HUES64 (cell line): ENCODE measurements at regions not wholly inside any gene's neighbourhood (a gene's known extent, or its start where the extent isn't known, plus 50 kb on each side); places are given as distances from the start of the nearest gene placed in this dataset.

Experiments used
- H3K27ac ChIP-seq: 2 replicates; pipeline ENCODE4 v1.7.0; 2013; ENCODE audit warnings: low read depth, low read length, inconsistent platforms
- H3K27me3 ChIP-seq: 2 replicates; pipeline ENCODE4 v1.6.1; 2013; ENCODE audit warnings: mild to moderate bottlenecking, low read length; ENCODE audit not compliant: insufficient read depth
- H3K36me3 ChIP-seq: 2 replicates; pipeline ENCODE4 v1.6.1; 2013; ENCODE audit warnings: mild to moderate bottlenecking, low read length; ENCODE audit not compliant: insufficient read depth
- H3K4me1 ChIP-seq: 2 replicates; pipeline ENCODE4 v1.6.1; 2013; ENCODE audit warnings: mild to moderate bottlenecking, low read length, moderate library complexity; ENCODE audit not compliant: insufficient read depth
- H3K4me3 ChIP-seq: 2 replicates; pipeline ENCODE4 v1.5.1; 2013; ENCODE audit warnings: mild to moderate bottlenecking, low read length, moderate library complexity
- H3K9ac ChIP-seq: 2 replicates; pipeline ENCODE4 v1.6.1; 2013; ENCODE audit warnings: mild to moderate bottlenecking, low read depth, low read length
- H3K9me3 ChIP-seq: 2 replicates; pipeline ENCODE4 v1.6.1; 2013; ENCODE audit warnings: low read depth, low read length; ENCODE audit not compliant: insufficient read depth
- WGBS: fragments of 150-250, 120-280 bp; methylation state at CpG from one replicate; pipeline ENCODE4 v1.1.7; 2013; ENCODE audit warnings: missing lambda C conversion rate; 5-methylcytosine and 5-hydroxymethylcytosine counted together

DNA sequence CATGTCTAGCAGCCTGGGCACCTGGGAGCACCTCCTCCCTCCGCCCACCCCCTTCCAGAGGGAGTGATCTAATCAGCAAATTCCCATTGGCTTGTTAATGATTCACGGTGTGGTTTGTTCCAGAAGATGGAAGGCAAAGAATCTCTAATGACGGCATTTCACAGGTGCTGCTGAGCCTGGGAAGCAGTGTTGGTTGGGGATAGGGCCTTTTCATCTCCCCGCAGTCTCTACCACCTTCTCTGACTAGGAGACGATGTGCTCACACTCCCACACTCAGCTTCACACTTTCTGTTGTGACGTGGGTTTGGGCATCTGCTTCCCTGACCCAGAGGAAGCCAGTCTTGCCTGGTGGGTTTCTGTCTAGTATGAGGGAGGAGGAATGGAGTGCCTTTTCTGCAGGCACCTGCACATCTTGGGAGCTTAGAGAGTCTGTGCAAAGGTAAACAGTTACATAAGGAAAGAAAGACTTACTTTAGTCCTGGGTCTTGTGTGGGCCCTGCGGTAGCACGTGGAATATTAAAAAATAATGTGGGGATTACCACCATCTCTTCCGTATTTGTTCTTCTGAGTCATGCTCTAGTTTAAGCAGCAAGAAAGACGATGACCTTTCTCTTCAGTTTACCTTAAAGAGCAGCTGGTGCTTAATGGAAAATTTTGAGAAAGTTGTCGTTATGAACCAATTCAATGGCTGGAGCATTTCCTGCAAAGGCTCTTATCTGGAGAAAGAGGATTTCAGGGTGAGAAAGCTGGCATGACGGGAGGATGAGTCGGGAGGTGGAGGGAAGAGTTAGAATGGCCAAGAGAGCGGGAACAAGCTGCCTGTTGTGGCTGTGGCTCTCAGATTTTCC, 70.6 kb upstream of the ARHGAP5 start:
- no peaks in the 10 kb centered on the region for H3K9me3 ChIP-seq
- WGBS = 81% methylated on average over 14 of the region's 14 CpGs
- H3K9ac ChIP-seq = no peak overlapping the region
- H3K27me3 ChIP-seq = no peaks in the 10 kb centered on the region
- H3K27ac ChIP-seq = no peak overlapping the region
- H3K4me1 ChIP-seq = peaks cover 7% of the 10 kb centered on the region; the same call in 1 of the 2 replicates
- no peaks in the 10 kb centered on the region for H3K36me3 ChIP-seq
- H3K4me3 ChIP-seq = no peak overlapping the region

DNA sequence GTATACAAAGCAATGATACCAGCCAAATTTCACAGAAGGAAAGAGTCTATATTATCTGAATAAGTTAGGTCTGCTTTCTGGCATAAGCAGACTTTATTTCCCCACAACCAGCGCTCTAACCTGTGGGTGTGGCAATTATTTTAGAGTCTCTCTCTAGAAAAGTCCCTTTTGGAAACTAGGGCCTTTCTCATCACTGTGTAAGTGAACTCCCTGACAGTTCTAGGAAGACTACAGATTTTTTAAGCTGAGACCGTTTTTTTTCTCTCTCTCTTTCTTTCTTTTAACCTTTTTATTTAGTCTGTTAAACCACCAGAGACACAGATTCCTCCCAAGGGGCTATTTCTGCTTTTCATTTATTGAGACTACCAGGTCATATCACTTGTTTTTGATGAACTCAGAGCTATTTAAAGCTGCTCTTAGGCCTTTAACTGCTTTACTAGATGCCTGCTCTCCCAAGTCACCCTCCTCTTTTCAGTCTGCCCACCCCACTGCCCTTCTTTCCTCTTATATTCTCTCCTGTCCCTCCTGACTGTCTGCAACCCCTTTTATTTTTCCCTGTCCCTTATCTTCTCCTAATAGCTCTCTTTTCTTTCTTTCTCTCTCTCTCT, 69.2 kb upstream of the ARHGAP5 start:
- no peak overlapping the region for H3K9ac ChIP-seq
- no peaks in the 10 kb centered on the region for H3K27me3 ChIP-seq
- H3K36me3 ChIP-seq = no peaks in the 10 kb centered on the region
- 91% methylated on average over 2 of the region's 2 CpGs for WGBS
- H3K27ac ChIP-seq = no peak overlapping the region
- H3K4me1 ChIP-seq = peaks cover 7% of the 10 kb centered on the region; the same call in 1 of the 2 replicates
- H3K4me3 ChIP-seq = no peak overlapping the region
- H3K9me3 ChIP-seq = no peaks in the 10 kb centered on the region

DNA sequence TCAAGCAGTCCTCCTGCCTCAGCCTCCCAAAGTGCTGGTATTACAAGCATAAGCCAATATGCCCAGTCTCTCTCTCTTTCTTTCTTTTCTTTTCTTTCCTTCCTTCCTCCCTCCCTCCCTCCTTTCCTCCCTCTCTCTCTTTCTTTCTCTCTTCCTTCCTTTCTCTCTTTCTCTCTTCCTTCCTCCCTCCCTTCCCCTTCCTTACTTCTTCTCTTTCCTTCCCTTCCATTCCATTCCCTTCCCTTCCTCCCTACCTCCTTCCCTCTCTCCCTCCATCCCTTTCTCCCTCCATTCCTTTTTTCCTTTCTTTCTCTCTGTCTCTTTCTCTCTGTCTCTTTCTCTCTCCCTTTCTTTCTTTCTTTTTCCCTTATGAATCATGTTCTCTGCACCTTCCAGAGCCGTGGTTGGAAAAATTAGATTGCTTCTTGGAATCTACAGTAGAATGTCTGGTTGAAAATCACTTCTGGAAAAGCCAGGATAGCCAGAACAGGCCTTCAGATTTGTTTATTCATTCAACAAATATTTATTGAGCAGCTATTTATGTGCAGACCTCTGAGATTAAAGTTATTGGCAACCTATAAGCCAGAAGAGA, 68.4 kb upstream of the ARHGAP5 start:
- Histone ChIP-seq H3K9ac (no peak overlapping the region), H3K4me1 (peaks cover 7% of the 10 kb centered on the region; the same call in 1 of the 2 replicates), H3K36me3 (no peaks in the 10 kb centered on the region), H3K27ac (no peak overlapping the region), H3K9me3 (no peaks in the 10 kb centered on the region), H3K4me3 (no peak overlapping the region), H3K27me3 (no peaks in the 10 kb centered on the region)
- 78% methylated on average over 1 of the region's 1 CpG for WGBS

DNA sequence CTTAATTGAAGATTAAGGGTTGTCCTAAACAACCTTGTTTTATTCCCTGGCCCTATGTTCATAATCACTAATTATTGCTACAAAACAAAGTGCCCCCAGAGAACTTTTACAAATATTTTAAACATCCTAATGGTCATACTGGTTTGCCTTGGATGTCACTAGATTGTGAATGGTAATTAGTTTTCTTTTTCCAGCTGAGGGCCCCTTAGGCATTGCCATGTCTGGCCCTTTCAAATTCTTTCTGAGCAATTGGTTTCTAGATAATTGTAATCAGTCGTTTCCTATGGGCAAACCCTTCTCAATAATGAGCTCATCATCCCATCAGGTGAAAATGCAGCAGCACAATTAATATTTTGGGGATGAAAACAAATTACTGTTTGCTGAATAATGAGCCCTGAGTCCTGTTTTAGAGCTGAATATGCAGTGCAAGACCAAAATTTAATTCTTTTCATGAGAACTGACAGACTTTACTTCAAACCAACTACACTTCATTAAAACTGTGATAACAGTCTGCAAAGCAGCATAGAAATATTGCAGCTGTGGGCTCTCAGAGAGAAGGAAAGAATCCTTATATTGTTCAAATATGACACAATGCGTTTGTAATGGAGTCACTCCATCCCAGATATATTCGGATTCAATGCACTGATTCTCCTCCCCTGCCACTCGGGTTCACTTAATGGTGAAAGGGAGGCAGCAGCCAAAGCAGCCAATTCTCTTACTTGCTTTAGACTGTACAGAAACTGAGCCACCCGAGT, 67.7 kb upstream of the ARHGAP5 start:
- peaks cover 10% of the 10 kb centered on the region; the same call in 1 of the 2 replicates for H3K4me1 ChIP-seq
- H3K4me3 ChIP-seq = no peak overlapping the region
- H3K9me3 ChIP-seq = no peaks in the 10 kb centered on the region
- WGBS = 87% methylated on average over 5 of the region's 5 CpGs
- H3K36me3 ChIP-seq = no peaks in the 10 kb centered on the region
- no peak overlapping the region for H3K27ac ChIP-seq
- no peaks in the 10 kb centered on the region for H3K27me3 ChIP-seq
- H3K9ac ChIP-seq = no peak overlapping the region

DNA sequence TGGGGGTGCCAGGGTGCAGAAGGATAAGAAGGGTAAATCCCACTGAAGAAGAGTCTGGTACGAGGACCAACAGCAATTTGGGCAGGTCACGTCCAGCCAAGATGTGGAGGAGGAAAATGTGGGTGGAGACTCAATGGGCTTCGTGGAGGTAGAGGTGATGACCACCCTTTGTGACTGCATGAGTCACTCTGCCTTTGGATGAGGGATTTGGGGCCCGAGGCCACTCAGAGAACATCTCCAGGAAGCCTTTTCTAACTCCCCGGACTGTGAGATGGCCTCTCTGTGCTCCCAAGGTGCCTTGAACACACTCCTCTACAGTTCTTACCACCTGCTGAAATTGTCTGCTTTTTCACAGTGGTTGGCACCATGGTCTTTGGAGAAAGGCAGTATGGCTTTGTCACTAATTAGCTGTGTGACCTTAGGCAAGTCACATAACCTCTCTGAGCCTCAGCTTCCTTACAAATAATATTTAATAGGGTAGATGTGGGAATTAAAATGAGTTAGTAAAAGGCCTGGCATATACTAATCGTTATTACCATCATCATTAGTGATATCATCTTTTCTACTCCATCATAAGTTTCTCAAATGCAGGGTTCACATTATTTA, 67.0 kb upstream of the ARHGAP5 start:
- Histone ChIP-seq H3K36me3 (no peaks in the 10 kb centered on the region), H3K4me3 (no peak overlapping the region), H3K9me3 (no peaks in the 10 kb centered on the region), H3K4me1 (peaks cover 10% of the 10 kb centered on the region; the same call in 1 of the 2 replicates), H3K9ac (no peak overlapping the region), H3K27ac (no peak overlapping the region), H3K27me3 (no peaks in the 10 kb centered on the region)
- 70% methylated on average over 6 of the region's 6 CpGs for WGBS

DNA sequence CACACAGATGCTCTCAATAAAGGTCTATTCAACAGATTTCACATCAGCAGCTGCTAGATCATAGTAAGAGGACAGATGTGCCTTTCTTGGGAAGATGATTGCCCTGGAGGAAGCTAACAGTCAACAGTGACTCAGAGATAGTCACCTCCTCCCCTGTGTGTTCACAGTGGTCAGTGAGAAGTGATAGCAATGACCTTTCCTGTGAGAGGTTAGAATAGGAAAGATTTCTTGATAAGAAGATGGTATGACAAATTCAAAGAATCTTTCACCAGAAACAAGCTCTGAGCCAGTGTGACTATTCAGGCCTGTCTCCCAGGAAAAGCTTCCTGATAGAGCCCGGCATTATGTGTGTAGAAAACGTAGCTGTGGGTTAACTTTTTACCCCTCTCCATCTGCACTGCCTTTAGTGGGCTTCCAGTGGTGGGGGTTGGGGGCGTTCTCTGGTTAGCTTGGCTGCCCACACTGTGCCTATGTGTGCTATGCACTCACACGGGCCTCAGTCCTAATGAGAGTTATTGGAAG, 66.4 kb upstream of the ARHGAP5 start:
- Histone ChIP-seq H3K36me3 (no peaks in the 10 kb centered on the region), H3K9ac (no peak overlapping the region), H3K4me1 (peaks cover 10% of the 10 kb centered on the region; the same call in 1 of the 2 replicates), H3K27me3 (no peaks in the 10 kb centered on the region), H3K4me3 (no peak overlapping the region), H3K27ac (no peak overlapping the region), H3K9me3 (no peaks in the 10 kb centered on the region)
- 78% methylated on average over 2 of the region's 4 CpGs for WGBS

DNA sequence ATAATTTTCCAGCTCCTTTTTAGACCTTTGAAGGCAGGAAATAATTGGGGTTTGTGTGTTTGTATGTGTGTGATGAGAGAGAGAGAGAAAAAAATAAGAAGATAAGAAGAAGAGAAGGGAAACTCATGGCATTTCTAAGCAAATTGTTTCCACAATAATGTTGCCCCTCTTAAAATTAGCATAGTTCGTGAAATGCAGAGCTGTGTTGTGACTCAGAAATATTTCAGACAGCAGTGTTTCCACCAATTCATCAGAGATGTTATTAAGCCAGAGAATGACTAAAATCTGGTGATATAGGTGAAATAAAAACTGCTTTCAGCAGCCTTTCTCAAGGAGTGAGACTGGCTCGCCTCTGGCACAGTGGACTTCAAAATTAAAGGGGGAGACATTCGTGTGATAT, 65.9 kb upstream of the ARHGAP5 start:
- 94% methylated on average over 3 of the region's 3 CpGs for WGBS
- no peaks in the 10 kb centered on the region for H3K36me3 ChIP-seq
- H3K27ac ChIP-seq = no peak overlapping the region
- H3K9ac ChIP-seq = no peak overlapping the region
- no peaks in the 10 kb centered on the region for H3K27me3 ChIP-seq
- no peak overlapping the region for H3K4me3 ChIP-seq
- H3K9me3 ChIP-seq = no peaks in the 10 kb centered on the region
- peaks cover 10% of the 10 kb centered on the region; the same call in 1 of the 2 replicates for H3K4me1 ChIP-seq

DNA sequence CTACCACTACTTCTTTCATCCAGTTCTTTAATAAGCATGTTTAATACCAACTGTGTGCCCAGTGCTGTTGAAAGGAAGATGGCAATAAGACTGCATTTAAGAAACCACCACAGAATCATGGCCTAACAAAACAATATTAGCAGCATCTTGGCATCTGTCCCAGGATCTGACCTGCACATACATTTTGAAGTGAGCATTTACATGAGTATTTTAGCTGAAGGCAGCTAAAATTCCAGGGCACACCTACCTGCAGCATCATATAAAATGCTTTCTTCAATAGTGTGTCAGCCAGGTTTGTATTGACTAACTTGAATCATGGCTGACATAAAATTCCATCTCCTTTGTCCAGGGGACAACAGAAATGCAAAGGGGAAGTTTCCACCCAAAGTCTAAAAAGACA, 65.0 kb upstream of the ARHGAP5 start:
- no peaks in the 10 kb centered on the region for H3K9me3 ChIP-seq
- H3K27ac ChIP-seq = no peak overlapping the region
- H3K36me3 ChIP-seq = no peaks in the 10 kb centered on the region
- H3K27me3 ChIP-seq = no peaks in the 10 kb centered on the region
- no peak overlapping the region for H3K9ac ChIP-seq
- no peak overlapping the region for H3K4me3 ChIP-seq
- H3K4me1 ChIP-seq = 0 out of 2 replicates have a peak, but pooled peaks cover 7% of the 10 kb centered on the region

DNA sequence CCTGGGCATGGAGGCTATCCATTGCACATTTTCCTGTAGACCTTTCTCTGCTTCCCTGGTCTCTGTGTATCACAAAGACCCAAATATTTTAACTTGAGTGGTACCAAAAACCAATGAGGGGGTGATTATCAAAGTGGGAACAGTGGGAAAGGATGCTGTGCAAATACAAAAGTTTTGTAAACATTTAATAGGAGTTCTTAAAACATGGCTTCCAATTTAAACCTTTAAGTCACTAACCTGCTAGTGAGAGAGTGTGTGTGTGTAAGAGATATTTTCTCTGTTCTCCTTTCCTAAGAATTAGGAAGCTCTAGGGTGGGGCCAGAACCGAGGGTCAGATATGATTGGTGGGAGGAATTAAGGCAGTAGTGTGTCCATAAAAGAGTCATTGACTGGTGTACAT, 64.5 kb upstream of the ARHGAP5 start:
- H3K27ac ChIP-seq = no peak overlapping the region
- no peaks in the 10 kb centered on the region for H3K36me3 ChIP-seq
- H3K4me3 ChIP-seq = no peak overlapping the region
- H3K9ac ChIP-seq = no peak overlapping the region
- no peaks in the 10 kb centered on the region for H3K27me3 ChIP-seq
- WGBS = 80% methylated on average over 1 of the region's 1 CpG
- 0 out of 2 replicates have a peak, but pooled peaks cover 7% of the 10 kb centered on the region for H3K4me1 ChIP-seq
- no peaks in the 10 kb centered on the region for H3K9me3 ChIP-seq

DNA sequence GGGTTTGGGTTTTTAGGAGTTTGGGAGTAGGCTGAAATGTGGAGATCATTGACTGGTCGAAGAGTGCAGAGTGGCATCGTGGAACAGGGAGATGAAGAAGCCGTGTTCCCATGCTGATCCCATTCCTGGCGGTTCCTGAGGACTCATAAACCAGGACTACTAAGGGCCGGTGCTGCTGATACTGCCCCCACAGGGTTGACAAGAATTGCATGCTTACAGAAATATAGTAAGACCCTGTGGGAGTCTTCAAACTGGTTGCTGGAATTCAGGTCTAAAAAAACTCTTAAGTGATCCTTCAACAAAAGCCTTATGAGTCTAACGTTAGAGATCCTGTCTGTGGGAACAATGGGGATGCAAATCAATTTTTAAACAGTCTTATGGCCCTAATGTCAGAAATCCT, 64.0 kb upstream of the ARHGAP5 start:
- Histone ChIP-seq H3K9ac (no peak overlapping the region), H3K9me3 (no peaks in the 10 kb centered on the region), H3K27me3 (no peaks in the 10 kb centered on the region), H3K27ac (no peak overlapping the region), H3K4me3 (no peak overlapping the region), H3K4me1 (0 out of 2 replicates have a peak, but pooled peaks cover 7% of the 10 kb centered on the region), H3K36me3 (no peaks in the 10 kb centered on the region)
- WGBS = 67% methylated on average over 6 of the region's 6 CpGs
